ENCODE measurements at regions not wholly inside any gene's neighbourhood (a gene's known extent, or its start where the extent isn't known, plus 50 kb on each side); places are given as distances from the start of the nearest gene placed in this dataset.

- DNase-seq = no peak
These were observed 347.3 kb upstream of the CDH11 start for GRCh38 chr16:65469116-65469515.

GRCh38 chr16:65468133-65468532 lies 346.3 kb upstream of the CDH11 start:
- DNase-seq = no peak

- no peak for DNase-seq
These were observed 341.9 kb upstream of the CDH11 start for GRCh38 chr16:65463652-65464260.

- DNase-seq = no peak
These were observed 335.2 kb upstream of the CDH11 start for GRCh38 chr16:65457084-65457483.

GRCh38 chr16:65455761-65456160 lies 333.9 kb upstream of the CDH11 start:
- DNase-seq = no peak

GRCh38 chr16:65453646-65454045 lies 331.8 kb upstream of the CDH11 start:
- no peak for DNase-seq

GRCh38 chr16:65449526-65449925 lies 327.7 kb upstream of the CDH11 start:
- no peak for DNase-seq

- no peak for DNase-seq
These were observed 324.6 kb upstream of the CDH11 start for GRCh38 chr16:65446427-65446826.

GRCh38 chr16:65445313-65446260 lies 323.7 kb upstream of the CDH11 start:
- no peak for DNase-seq

GRCh38 chr16:65441501-65441900 lies 319.6 kb upstream of the CDH11 start:
- DNase-seq = no peak

GRCh38 chr16:65429504-65430181 lies 307.8 kb upstream of the CDH11 start:
- no peak for DNase-seq

GRCh38 chr16:65426484-65426883 lies 304.6 kb upstream of the CDH11 start:
- no peak for DNase-seq

GRCh38 chr16:65422934-65423333 lies 301.1 kb upstream of the CDH11 start:
- no peak for DNase-seq

- no peak for DNase-seq
These were observed 299.7 kb upstream of the CDH11 start for GRCh38 chr16:65421596-65421995.

GRCh38 chr16:65418435-65418834 lies 296.6 kb upstream of the CDH11 start:
- no peak for DNase-seq

GRCh38 chr16:65415460-65415859 lies 293.6 kb upstream of the CDH11 start:
- DNase-seq = no peak

- no peak for DNase-seq
These were observed 292.6 kb upstream of the CDH11 start for GRCh38 chr16:65414284-65414984.

GRCh38 chr16:65413861-65414260 lies 292.0 kb upstream of the CDH11 start:
- DNase-seq = no peak

GRCh38 chr16:65410801-65411200 lies 288.9 kb upstream of the CDH11 start:
- DNase-seq = no peak

GRCh38 chr16:65409510-65409909 lies 287.6 kb upstream of the CDH11 start:
- no peak for DNase-seq

- DNase-seq = no peak
These were observed 285.1 kb upstream of the CDH11 start for GRCh38 chr16:65406933-65407332.

GRCh38 chr16:65406116-65406515 lies 284.3 kb upstream of the CDH11 start:
- no peak for DNase-seq

- DNase-seq = no peak
These were observed 272.4 kb upstream of the CDH11 start for GRCh38 chr16:65394281-65394680.
